OCI-M2 (cell line): ENCODE measurements at regions not wholly inside any gene's neighbourhood (a gene's known extent, or its start where the extent isn't known, plus 50 kb on each side); places are given as distances from the start of the nearest gene placed in this dataset.

Experiments used
- DNase-seq: peaks from one replicate; lab custom pipeline; 2025; ENCODE audit not compliant: unreplicated experiment; lab: John Stamatoyannopoulos, UW

GRCh38 chr6:169937389-169938261, 186.2 kb downstream of the ERMARD start:
- no peak for DNase-seq

- no peak for DNase-seq
Measured at GRCh38 chr6:169936355-169936975, 185.0 kb downstream of the ERMARD start.

DNA sequence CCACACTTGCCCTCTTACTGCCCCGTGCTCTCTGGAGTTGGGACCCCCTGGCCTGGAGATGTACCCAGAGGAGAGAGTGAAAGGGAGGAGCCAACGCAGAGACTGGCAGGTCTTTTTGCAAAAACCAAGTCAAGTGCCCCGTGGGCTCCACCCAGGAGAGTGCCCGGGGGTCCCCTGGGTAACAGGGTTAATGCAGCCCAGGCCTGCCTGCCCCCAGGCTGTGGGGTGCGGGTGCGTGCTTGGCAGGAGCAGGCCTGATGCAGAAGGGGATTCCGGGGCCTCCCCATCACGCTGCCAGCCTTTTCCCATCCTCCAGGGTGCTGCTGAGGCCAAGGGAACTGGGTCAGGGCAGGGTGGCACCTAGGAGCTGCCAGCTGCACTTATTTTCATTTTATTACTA, 184.4 kb downstream of the ERMARD start:
- DNase-seq = no peak

- no peak for DNase-seq
Measured at GRCh38 chr6:169935348-169935718, 183.9 kb downstream of the ERMARD start.

GRCh38 chr6:169934699-169935347, 183.4 kb downstream of the ERMARD start:
- no peak for DNase-seq

DNA sequence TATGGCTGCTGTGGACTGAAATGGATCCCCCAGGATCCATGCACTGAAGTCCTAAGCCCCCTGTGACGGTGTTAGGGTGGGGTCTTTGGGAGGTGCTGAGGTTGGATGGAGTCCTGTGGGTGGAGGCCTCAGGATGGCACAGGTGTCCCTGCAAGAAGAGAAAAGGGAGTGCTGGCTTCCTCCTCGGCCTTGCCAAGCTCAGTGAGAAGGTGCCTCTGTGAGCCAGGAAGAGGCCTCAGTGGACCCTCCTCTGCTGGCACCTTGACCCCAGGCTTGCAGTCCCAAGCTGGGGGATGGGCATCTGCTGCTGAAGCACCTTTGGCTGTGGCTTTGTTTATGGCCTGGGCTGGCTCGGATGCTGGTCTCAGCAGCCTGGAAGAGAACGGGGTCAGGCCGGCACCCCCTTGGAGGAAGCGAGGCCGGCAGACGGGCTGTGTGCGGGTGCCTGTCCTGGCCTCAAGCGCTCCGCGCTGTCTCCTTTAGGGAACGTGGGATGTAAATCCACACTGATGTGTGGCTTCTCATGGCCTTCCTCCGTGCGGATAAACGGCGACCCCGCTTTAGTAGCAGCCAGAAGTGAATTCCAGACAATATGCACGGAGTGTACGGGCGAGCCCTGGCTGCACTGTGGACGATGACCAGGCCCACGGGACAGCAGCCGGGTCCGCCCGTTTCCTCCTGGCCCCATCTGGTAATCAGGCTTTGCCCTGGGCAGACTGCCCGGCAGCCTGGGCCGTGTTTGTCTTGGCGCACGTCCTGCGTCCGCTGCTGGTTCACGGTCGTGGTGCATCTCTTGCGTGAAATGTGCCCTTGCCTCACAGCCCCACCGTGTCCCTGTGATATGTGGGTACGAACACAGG, 182.6 kb downstream of the ERMARD start:
- no peak for DNase-seq

- DNase-seq = no peak
Measured at GRCh38 chr6:169933251-169933821, 181.9 kb downstream of the ERMARD start.

DNA sequence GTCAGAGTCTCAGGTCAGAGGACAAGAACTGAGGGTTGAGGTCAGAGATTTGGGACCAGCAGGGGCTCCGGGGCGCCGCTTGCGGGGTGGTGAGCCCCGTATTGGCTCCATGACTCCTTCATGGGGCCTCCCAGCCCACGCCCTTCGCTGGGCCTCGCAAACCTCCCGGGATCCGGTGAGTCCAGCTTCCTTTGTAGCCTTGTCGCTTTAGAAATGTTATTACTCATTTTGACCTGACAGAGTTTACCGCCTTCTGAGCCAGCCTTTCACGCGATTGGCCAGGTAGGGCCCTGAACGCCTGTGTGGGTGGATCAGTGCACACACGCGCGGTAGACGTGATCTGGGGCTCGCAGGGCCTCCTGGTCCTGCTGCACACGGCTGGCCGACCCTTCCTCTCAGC, 181.1 kb downstream of the ERMARD start:
- DNase-seq = no peak

GRCh38 chr6:169931261-169931660, 179.8 kb downstream of the ERMARD start:
- DNase-seq = no peak

DNA sequence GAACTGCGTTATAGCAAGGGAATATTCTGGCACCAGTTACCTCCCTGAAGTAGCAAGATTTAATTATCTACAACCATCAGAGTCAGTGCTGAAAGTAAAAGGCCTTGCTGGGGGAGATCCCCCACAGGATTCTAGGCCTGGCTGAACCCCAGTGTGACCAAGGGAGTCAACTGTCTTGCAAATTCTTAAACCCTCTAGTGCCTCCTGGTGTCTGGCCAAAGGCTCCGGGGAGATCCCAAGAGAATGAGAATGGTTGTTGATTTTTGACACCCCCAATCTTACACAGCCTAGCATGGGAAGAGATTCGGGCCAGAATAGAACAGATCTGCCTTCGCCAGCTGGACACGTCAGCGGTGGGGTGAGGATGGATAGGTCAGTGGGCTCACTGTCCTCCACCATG, 179.4 kb downstream of the ERMARD start:
- no peak for DNase-seq

GRCh38 chr6:169927711-169928110, 176.3 kb downstream of the ERMARD start:
- DNase-seq = no peak

- no peak for DNase-seq
Measured at GRCh38 chr6:169926617-169927417, 175.4 kb downstream of the ERMARD start.

GRCh38 chr6:169923468-169924464, 172.3 kb downstream of the ERMARD start:
- no peak for DNase-seq

GRCh38 chr6:169921853-169922824, 170.7 kb downstream of the ERMARD start:
- no peak for DNase-seq

DNA sequence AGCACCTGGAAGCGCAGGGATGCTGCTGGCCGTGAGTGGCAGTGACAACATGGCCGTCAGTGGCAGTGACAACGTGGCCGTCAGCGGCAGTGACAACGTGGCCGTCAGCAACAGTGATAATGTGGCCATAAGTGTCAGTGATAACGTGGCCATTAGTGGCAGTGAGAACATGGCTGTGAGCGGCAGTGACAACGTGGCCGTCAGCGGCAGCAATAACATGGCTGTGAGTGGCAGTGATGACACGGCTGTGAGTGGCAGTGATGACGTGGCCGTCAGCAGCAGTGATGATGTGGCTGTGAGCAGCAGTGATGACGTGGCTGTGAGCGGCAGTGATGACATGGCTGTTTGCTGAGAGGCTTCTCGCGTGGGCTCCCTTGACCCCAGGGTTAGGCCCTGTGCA, 169.8 kb downstream of the ERMARD start:
- no peak for DNase-seq

DNA sequence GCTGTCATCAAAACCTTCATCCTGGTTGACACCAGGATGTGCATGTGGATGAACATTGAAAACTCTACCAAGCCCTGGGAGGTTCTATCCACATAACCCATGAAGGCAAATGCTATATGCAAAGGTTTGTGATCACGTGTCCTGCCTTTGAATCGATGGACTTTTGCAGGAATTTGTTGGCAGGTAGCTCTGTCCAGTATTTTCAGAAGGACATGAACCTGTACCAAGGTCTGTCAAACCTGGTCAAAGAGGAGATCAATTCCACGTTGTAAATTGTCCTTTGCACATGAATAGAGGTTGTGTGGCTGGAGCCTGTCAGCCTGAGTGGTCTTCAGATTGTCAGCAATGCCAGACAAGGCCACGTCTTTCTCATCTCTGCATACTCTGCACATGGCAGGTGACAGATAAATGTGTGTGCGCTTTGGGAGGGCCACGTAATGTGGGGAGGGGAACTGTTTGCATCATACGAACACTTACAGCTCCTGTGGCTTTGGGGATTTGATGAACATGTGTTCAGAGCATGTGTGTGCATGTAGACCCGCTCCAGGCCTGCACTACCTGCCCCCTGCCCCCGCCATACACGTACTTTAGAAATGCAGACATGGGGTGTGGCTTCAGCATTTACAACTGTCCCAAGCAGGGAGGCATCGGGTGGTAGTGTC, 169.1 kb downstream of the ERMARD start:
- no peak for DNase-seq

DNA sequence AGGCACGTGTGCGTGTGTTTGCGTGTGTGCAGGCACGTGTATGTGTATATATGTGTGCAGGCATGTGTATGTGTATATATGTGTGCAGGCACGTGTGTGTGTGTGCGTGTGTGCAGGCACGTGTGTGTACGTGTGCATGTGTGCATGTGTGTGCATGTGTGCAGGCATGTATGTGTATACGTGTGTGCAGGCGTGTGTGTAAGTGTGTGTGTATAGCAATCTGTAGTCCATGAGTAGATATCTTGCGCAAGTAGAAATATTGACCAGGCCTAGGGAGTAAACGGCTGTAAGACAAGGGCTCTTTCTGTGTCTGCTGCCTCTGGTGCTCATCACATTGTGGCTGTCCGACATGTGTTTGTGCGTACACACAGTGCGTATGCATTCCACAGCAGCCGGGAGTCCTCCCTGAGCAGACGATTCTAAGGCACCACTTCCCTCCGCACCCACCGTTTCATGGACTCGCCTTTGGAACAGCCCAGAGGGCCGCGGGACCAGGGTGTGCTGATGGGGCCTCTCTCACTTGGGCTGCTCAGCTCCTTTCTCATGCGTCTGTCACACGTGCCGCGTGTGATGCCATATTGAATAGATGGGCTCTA, 167.6 kb downstream of the ERMARD start:
- DNase-seq = no peak
